H9 (cell line): ENCODE measurements at regions not wholly inside any gene's neighbourhood (a gene's known extent, or its start where the extent isn't known, plus 50 kb on each side); places are given as distances from the start of the nearest gene placed in this dataset.

Source experiments
- DNase-seq: peaks from one replicate; pipeline ENCODE4 v3.0.0-alpha.2; 2017
- H2AFZ ChIP-seq: one replicate; pipeline ENCODE4 v1.6.1; 2013; ENCODE audit warnings: mild to moderate bottlenecking, low read length, control low read depth, moderate library complexity
- H2AK5ac ChIP-seq: 2 replicates; pipeline ENCODE4 v1.6.1; 2013; ENCODE audit warnings: low read length, control low read depth, mixed read lengths; ENCODE audit not compliant: insufficient read length
- H2BK120ac ChIP-seq: one replicate; pipeline ENCODE4 v1.6.1; 2013; ENCODE audit warnings: low read depth, mild to moderate bottlenecking, low read length, control low read depth, inconsistent platforms; ENCODE audit not compliant: poor library complexity, severe bottlenecking
- H2BK12ac ChIP-seq: 2 replicates; pipeline ENCODE4 v1.6.1; 2013; ENCODE audit warnings: low read length, control low read depth, mixed read lengths, low read depth; ENCODE audit not compliant: insufficient read length
- H2BK15ac ChIP-seq: 2 replicates; pipeline ENCODE4 v1.6.1; 2013; ENCODE audit warnings: low read depth, low read length, control low read depth
- H2BK20ac ChIP-seq: one replicate; pipeline ENCODE4 v1.6.1; 2013; ENCODE audit warnings: low read depth, mild to moderate bottlenecking, low read length, control low read depth, inconsistent platforms; ENCODE audit not compliant: poor library complexity, severe bottlenecking
- H2BK5ac ChIP-seq: 2 replicates; pipeline ENCODE4 v1.6.1; 2013; ENCODE audit warnings: low read length, control low read depth, mixed read lengths; ENCODE audit not compliant: insufficient read length
- H3K14ac ChIP-seq: 2 replicates; pipeline ENCODE4 v1.6.1; 2013; ENCODE audit warnings: low read length, control low read depth; ENCODE audit not compliant: insufficient read depth
- H3K18ac ChIP-seq: 2 replicates; pipeline ENCODE4 v1.6.1; 2013; ENCODE audit warnings: low read depth, mild to moderate bottlenecking, mixed read lengths, low read length, control low read depth; ENCODE audit not compliant: insufficient read length
- H3K23ac ChIP-seq: 2 replicates; pipeline ENCODE4 v1.6.1; 2013; ENCODE audit warnings: low read length, control low read depth, mixed read lengths, low read depth; ENCODE audit not compliant: insufficient read length
- H3K23me2 ChIP-seq: 2 replicates; pipeline ENCODE4 v1.6.1; 2013; ENCODE audit warnings: low read depth, mild to moderate bottlenecking, mixed read lengths, low read length, control low read depth; ENCODE audit not compliant: insufficient read length, poor library complexity, severe bottlenecking
- H3K27ac ChIP-seq: 2 replicates; pipeline ENCODE4 v1.5.1; 2013; ENCODE audit warnings: low read length, control low read depth, mixed read lengths, low read depth; ENCODE audit not compliant: insufficient read length
- H3K27me3 ChIP-seq: 2 replicates; pipeline ENCODE4 v1.6.1; 2013; ENCODE audit warnings: low read length, control low read depth, inconsistent platforms; ENCODE audit not compliant: insufficient read depth
- H3K4ac ChIP-seq: 2 replicates; pipeline ENCODE4 v1.6.1; 2013; ENCODE audit warnings: low read depth, mild to moderate bottlenecking, control low read depth, inconsistent platforms, low read length, moderate library complexity
- H3K4me1 ChIP-seq: 2 replicates; pipeline ENCODE4 v1.6.1; 2013; ENCODE audit warnings: low read length, control low read depth, inconsistent platforms; ENCODE audit not compliant: insufficient read depth
- H3K4me2 ChIP-seq: 2 replicates; pipeline ENCODE4 v1.6.1; 2013; ENCODE audit warnings: low read length, control low read depth, mixed read lengths; ENCODE audit not compliant: insufficient read length, insufficient read depth
- H3K56ac ChIP-seq: 2 replicates; pipeline ENCODE4 v1.6.1; 2013; ENCODE audit warnings: low read depth, mild to moderate bottlenecking, mixed read lengths, low read length, control low read depth; ENCODE audit not compliant: insufficient read length
- H3K79me1 ChIP-seq: 2 replicates; pipeline ENCODE4 v1.6.1; 2013; ENCODE audit warnings: low read depth, mild to moderate bottlenecking, moderate library complexity, low read length, control low read depth, inconsistent platforms; ENCODE audit not compliant: insufficient read depth, poor library complexity, severe bottlenecking
- H3K79me2 ChIP-seq: 2 replicates; pipeline ENCODE4 v1.6.1; 2013; ENCODE audit warnings: low read length, control low read depth, inconsistent platforms; ENCODE audit not compliant: insufficient read depth
- H3K9ac ChIP-seq: 2 replicates; pipeline ENCODE4 v1.6.1; 2013; ENCODE audit warnings: low read length, control low read depth, mixed read lengths; ENCODE audit not compliant: insufficient read length; ENCODE audit errors: extremely low read depth
- H3K9me3 ChIP-seq: one replicate; pipeline ENCODE4 v1.6.1; 2013; ENCODE audit warnings: low read depth, low read length, inconsistent platforms; ENCODE audit not compliant: control insufficient read depth
- H3T11ph ChIP-seq: one replicate; pipeline ENCODE4 v1.6.1; 2013; ENCODE audit warnings: mild to moderate bottlenecking, low read length, control low read depth, inconsistent platforms
- H4K20me1 ChIP-seq: one replicate; pipeline ENCODE4 v1.6.1; 2013; ENCODE audit not compliant: control insufficient read depth, insufficient read length, insufficient read depth
- H4K5ac ChIP-seq: 2 replicates; pipeline ENCODE4 v1.6.1; 2013; ENCODE audit warnings: low read depth, mild to moderate bottlenecking, mixed read lengths, low read length, control low read depth; ENCODE audit not compliant: insufficient read length
- H4K8ac ChIP-seq: replicated peaks from 2 replicates; pipeline ENCODE4 v1.6.1; 2013; ENCODE audit warnings: low read length, control low read depth, mixed read lengths, low read depth; ENCODE audit not compliant: insufficient read length
- H4K91ac ChIP-seq: 2 replicates; pipeline ENCODE4 v1.6.1; 2013; ENCODE audit warnings: low read depth, mild to moderate bottlenecking, moderate library complexity, mixed read lengths, low read length, control low read depth; ENCODE audit not compliant: insufficient read length
- H3K27ac Mint-ChIP-seq, 3 experiments: 2 replicates in 2 of 3; 3 replicates in 1 of 3; pipeline ENCODE4 v1.8.0; 2020 to 2021; ENCODE audit warnings: mixed read lengths in 3 of 3, mild to moderate bottlenecking in 1 of 3, moderate library complexity in 1 of 3
- H3K27me3 Mint-ChIP-seq: 2 replicates; pipeline ENCODE4 v1.8.0; 2021; ENCODE audit warnings: low read depth, mild to moderate bottlenecking, moderate library complexity, mixed read lengths
- H3K36me3 Mint-ChIP-seq, 3 experiments: 2 replicates in 2 of 3; 3 replicates in 1 of 3; pipeline ENCODE4 v1.8.0; 2020 to 2021; ENCODE audit warnings: low read depth in 3 of 3, mixed read lengths in 3 of 3; ENCODE audit not compliant: insufficient read depth in 1 of 3
- H3K4me1 Mint-ChIP-seq, 2 experiments: 2 replicates each; pipeline ENCODE4 v1.8.0; 2020; ENCODE audit warnings: mixed read lengths in 2 of 2
- H3K4me3 Mint-ChIP-seq, 2 experiments: 2 replicates in 1 of 2; 3 replicates in 1 of 2; pipeline ENCODE4 v1.8.0; 2020 to 2021; ENCODE audit warnings: mild to moderate bottlenecking in 2 of 2, mixed read lengths in 2 of 2, moderate library complexity in 1 of 2
- H3K9me3 Mint-ChIP-seq, 2 experiments: 2 replicates in 1 of 2; 3 replicates in 1 of 2; pipeline ENCODE4 v1.8.0; 2020; ENCODE audit warnings: mild to moderate bottlenecking in 2 of 2, mixed read lengths in 2 of 2, moderate library complexity in 1 of 2
- CTCF ChIP-seq: fragments of 200-600 bp; sonication (generic); conservative IDR thresholded peaks from 3 replicates; pipeline ENCODE4 v1.8.0; 2021; ENCODE audit warnings: antibody characterized with exemption, mild to moderate bottlenecking
- WGBS: extraction: QIAGEN DNeasy Blood & Tissue Kit; methylation state at CpG from one replicate; pipeline ENCODE4 v1.1.7; 2013; ENCODE audit warnings: missing lambda C conversion rate, low lambda C conversion rate, mixed read lengths; ENCODE audit not compliant: insufficient read length; ENCODE audit errors: extremely low coverage; 5-methylcytosine and 5-hydroxymethylcytosine counted together

DNA sequence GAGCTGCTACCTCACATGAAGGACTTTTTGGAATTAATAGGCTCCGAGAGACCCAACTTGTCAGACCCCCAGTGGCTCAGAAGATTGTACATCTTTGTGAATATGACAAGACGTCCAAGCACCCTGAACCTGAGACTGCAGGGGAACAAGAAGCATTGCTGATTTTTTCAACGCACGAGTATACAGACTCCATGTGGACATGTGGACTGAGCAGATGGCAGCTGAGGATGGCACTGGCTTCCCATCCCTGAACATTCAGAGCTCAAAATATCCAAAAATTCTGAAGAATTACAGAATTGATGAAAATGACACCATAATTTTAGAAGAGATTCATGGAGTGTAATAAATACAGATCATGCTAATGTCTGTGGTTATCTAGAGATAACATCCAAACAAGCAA is 254.1 kb downstream of the MZT1 start:
- Mint-ChIP-seq H3K4me3 (no peak overlapping the region), H3K27me3 (no peaks in the 10 kb centered on the region; the same call in 1 of the 2 replicates), H3K4me1 (peaks cover 4% of the 10 kb centered on the region in 2 experiments; a peak in 3 of 4 replicates), H3K36me3 (no peaks in the 10 kb centered on the region), H3K9me3 (0 out of 5 replicates have a peak, but pooled peaks cover 0 to 3% of the 10 kb centered on the region in 2 experiments), H3K27ac (no peak overlapping the region)
- Histone ChIP-seq H2BK5ac (no peak overlapping the region), H2BK15ac (no peak overlapping the region), H2BK120ac (no peak overlapping the region), H2BK20ac (no peak overlapping the region), H2AK5ac (no peak overlapping the region), H3T11ph (no peak overlapping the region), H3K79me2 (no peaks in the 10 kb centered on the region), H3K14ac (no peak overlapping the region), H3K23me2 (no peaks in the 10 kb centered on the region), H3K27ac (no peak overlapping the region), H4K91ac (no peak overlapping the region), H3K9me3 (no peaks in the 10 kb centered on the region), H4K5ac (no peak overlapping the region), H3K18ac (no peak overlapping the region), H2AFZ (no peak overlapping the region), H4K8ac (no peak overlapping the region), H3K79me1 (no peaks in the 10 kb centered on the region), H3K23ac (no peak overlapping the region), H3K9ac (no peak overlapping the region), H3K56ac (no peak overlapping the region), H3K4ac (no peak overlapping the region), H3K4me1 (no peaks in the 10 kb centered on the region), H4K20me1 (no peaks in the 10 kb centered on the region), H3K4me2 (no peak overlapping the region), H2BK12ac (no peak overlapping the region), H3K27me3 (no peaks in the 10 kb centered on the region)
- DNase-seq: no peak
- no CpG with 5 or more reads among the region's 4 CpGs for WGBS
- no peak for TF ChIP-seq CTCF
